Esophagus muscularis mucosa (tissue), 4 donors: ENCODE measurements at regions not wholly inside any gene's neighbourhood (a gene's known extent, or its start where the extent isn't known, plus 50 kb on each side); places are given as distances from the start of the nearest gene placed in this dataset.
"Not testable (repeated sequence)": the region's sequence is repeated elsewhere in the genome, so short reads cannot be mapped to it uniquely, and the experiment has no call there.

Source experiments
- EP300 ChIP-seq: sonication (generic); formaldehyde crosslinking; IDR thresholded peaks from one replicate; pipeline ENCODE4 v1.6.1; 2017; ENCODE audit warnings: antibody characterized with exemption
- POLR2A ChIP-seq: fragments of 450-650 bp; IDR thresholded peaks from one replicate; pipeline ENCODE4 v1.6.1; 2017; ENCODE audit warnings: antibody characterized with exemption, moderate library complexity, mild to moderate bottlenecking, low read depth
- POLR2AphosphoS5 ChIP-seq, 2 donors: sonication (generic); formaldehyde crosslinking; IDR thresholded peaks; one replicate each; pipeline ENCODE4 v1.6.1; 2017; ENCODE audit warnings: antibody characterized with exemption in 2 of 2
- TF ChIP-seq, protein P1 (sequence below), 3 experiments: fragments of 200-600 bp in 2 of 3; fragments of 450-650 bp in 1 of 3; sonication (generic) in 2 of 3; IDR thresholded peaks; one replicate each; pipeline ENCODE4 v1.5.1; 2017 to 2019; ENCODE audit warnings: antibody characterized with exemption in 3 of 3, mild to moderate bottlenecking in 2 of 3, moderate library complexity in 1 of 3

DNA sequence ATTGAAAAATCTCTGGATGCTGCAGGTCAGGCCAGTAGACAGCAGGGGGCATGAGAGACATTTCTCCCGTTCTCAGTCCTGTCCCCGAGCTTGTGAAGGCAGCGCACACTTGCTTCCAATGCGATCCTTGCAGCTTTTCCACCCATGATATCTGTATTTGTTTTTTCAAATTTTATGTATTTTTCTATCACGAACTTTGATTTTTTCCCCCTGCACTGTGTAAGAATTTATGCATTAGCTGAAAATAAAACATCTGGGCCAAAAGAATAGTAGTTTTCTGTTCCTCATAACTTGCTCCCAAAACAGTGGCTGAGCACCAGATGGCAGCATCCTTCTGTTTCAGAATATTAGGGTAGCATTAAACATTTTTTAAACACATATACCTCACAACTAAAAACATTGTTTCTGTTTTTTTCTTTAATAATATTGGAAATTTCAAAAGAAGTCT, 90.9 kb upstream of the PABPC3 start:
- TF ChIP-seq, protein P1, sequence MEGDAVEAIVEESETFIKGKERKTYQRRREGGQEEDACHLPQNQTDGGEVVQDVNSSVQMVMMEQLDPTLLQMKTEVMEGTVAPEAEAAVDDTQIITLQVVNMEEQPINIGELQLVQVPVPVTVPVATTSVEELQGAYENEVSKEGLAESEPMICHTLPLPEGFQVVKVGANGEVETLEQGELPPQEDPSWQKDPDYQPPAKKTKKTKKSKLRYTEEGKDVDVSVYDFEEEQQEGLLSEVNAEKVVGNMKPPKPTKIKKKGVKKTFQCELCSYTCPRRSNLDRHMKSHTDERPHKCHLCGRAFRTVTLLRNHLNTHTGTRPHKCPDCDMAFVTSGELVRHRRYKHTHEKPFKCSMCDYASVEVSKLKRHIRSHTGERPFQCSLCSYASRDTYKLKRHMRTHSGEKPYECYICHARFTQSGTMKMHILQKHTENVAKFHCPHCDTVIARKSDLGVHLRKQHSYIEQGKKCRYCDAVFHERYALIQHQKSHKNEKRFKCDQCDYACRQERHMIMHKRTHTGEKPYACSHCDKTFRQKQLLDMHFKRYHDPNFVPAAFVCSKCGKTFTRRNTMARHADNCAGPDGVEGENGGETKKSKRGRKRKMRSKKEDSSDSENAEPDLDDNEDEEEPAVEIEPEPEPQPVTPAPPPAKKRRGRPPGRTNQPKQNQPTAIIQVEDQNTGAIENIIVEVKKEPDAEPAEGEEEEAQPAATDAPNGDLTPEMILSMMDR (IDR thresholded peaks at IDR 0.05) = peak in 2 of 3 experiments; percentile 21 to 37
- TF ChIP-seq POLR2A; EP300; POLR2AphosphoS5 (IDR thresholded peaks at IDR 0.05): not testable (repeated sequence)
